H1 (cell line): ENCODE measurements at regions not wholly inside any gene's neighbourhood (a gene's known extent, or its start where the extent isn't known, plus 50 kb on each side); places are given as distances from the start of the nearest gene placed in this dataset.

Experiments
- BACH1 ChIP-seq: IDR thresholded peaks from 2 replicates; pipeline ENCODE4 v1.6.1; 2012; ENCODE audit warnings: low read length, improper control_type of control experiment
- CEBPB ChIP-seq: IDR thresholded peaks from 2 replicates; pipeline ENCODE4 v1.6.1; 2012; ENCODE audit warnings: low read depth, low read length
- EGR1 ChIP-seq: IDR thresholded peaks from 2 replicates; pipeline ENCODE4 v1.6.1; 2011; ENCODE audit warnings: low read depth, low read length, borderline replicate concordance
- EZH2 ChIP-seq: fragments of 200-600 bp; sonication (generic); IDR thresholded peaks from 2 replicates; pipeline ENCODE4 v1.7.1; 2012; ENCODE audit warnings: low read depth, mild to moderate bottlenecking, moderate library complexity, low read length, inconsistent platforms; ENCODE audit not compliant: severe bottlenecking
- FOSL1 ChIP-seq: IDR thresholded peaks from 2 replicates; pipeline ENCODE4 v1.6.1; 2011; ENCODE audit warnings: mild to moderate bottlenecking, low read depth, low read length, moderate library complexity; ENCODE audit not compliant: insufficient read depth
- HDAC6 ChIP-seq: IDR thresholded peaks from one replicate; pipeline ENCODE4 v1.7.1; 2012; ENCODE audit warnings: low read depth, mild to moderate bottlenecking, inconsistent platforms, low read length, moderate library complexity
- SIX5 ChIP-seq: IDR thresholded peaks from 2 replicates; pipeline ENCODE4 v1.6.1; 2011; ENCODE audit warnings: mild to moderate bottlenecking, low read depth, low read length
- TF ChIP-seq, protein P1 (sequence below): fragments of 300-600 bp; sonication (generic); IDR thresholded peaks from 2 replicates; pipeline ENCODE4 v1.7.1; 2012; ENCODE audit warnings: low read length, moderate library complexity, mild to moderate bottlenecking, inconsistent platforms; ENCODE audit not compliant: insufficient replicate concordance
- TF ChIP-seq, protein P2 (sequence below): IDR thresholded peaks from 2 replicates; pipeline ENCODE4 v1.6.1; 2011; ENCODE audit warnings: low read length, improper control_type of control experiment

DNA sequence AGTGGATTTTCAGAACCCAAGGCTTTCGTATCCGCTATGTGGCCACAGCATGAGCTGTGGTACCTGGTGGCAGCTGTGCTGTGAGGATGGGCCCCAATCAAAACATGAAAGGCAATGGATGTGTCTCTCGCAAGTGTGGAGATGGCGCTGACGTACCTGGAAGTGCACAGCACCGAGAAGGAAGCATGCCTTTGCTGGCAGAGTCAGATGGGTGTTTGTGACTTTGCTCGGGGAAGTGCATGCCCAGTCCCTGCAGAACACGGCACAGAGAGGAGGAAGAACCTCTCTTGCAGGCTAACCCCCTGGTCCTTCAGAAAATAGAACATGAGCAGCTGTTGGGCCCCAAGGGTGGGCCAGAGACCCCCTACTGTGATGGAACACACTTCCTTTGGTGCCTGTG lies 654.1 kb upstream of the ZWINT start (continued):
- TF ChIP-seq, protein P1, sequence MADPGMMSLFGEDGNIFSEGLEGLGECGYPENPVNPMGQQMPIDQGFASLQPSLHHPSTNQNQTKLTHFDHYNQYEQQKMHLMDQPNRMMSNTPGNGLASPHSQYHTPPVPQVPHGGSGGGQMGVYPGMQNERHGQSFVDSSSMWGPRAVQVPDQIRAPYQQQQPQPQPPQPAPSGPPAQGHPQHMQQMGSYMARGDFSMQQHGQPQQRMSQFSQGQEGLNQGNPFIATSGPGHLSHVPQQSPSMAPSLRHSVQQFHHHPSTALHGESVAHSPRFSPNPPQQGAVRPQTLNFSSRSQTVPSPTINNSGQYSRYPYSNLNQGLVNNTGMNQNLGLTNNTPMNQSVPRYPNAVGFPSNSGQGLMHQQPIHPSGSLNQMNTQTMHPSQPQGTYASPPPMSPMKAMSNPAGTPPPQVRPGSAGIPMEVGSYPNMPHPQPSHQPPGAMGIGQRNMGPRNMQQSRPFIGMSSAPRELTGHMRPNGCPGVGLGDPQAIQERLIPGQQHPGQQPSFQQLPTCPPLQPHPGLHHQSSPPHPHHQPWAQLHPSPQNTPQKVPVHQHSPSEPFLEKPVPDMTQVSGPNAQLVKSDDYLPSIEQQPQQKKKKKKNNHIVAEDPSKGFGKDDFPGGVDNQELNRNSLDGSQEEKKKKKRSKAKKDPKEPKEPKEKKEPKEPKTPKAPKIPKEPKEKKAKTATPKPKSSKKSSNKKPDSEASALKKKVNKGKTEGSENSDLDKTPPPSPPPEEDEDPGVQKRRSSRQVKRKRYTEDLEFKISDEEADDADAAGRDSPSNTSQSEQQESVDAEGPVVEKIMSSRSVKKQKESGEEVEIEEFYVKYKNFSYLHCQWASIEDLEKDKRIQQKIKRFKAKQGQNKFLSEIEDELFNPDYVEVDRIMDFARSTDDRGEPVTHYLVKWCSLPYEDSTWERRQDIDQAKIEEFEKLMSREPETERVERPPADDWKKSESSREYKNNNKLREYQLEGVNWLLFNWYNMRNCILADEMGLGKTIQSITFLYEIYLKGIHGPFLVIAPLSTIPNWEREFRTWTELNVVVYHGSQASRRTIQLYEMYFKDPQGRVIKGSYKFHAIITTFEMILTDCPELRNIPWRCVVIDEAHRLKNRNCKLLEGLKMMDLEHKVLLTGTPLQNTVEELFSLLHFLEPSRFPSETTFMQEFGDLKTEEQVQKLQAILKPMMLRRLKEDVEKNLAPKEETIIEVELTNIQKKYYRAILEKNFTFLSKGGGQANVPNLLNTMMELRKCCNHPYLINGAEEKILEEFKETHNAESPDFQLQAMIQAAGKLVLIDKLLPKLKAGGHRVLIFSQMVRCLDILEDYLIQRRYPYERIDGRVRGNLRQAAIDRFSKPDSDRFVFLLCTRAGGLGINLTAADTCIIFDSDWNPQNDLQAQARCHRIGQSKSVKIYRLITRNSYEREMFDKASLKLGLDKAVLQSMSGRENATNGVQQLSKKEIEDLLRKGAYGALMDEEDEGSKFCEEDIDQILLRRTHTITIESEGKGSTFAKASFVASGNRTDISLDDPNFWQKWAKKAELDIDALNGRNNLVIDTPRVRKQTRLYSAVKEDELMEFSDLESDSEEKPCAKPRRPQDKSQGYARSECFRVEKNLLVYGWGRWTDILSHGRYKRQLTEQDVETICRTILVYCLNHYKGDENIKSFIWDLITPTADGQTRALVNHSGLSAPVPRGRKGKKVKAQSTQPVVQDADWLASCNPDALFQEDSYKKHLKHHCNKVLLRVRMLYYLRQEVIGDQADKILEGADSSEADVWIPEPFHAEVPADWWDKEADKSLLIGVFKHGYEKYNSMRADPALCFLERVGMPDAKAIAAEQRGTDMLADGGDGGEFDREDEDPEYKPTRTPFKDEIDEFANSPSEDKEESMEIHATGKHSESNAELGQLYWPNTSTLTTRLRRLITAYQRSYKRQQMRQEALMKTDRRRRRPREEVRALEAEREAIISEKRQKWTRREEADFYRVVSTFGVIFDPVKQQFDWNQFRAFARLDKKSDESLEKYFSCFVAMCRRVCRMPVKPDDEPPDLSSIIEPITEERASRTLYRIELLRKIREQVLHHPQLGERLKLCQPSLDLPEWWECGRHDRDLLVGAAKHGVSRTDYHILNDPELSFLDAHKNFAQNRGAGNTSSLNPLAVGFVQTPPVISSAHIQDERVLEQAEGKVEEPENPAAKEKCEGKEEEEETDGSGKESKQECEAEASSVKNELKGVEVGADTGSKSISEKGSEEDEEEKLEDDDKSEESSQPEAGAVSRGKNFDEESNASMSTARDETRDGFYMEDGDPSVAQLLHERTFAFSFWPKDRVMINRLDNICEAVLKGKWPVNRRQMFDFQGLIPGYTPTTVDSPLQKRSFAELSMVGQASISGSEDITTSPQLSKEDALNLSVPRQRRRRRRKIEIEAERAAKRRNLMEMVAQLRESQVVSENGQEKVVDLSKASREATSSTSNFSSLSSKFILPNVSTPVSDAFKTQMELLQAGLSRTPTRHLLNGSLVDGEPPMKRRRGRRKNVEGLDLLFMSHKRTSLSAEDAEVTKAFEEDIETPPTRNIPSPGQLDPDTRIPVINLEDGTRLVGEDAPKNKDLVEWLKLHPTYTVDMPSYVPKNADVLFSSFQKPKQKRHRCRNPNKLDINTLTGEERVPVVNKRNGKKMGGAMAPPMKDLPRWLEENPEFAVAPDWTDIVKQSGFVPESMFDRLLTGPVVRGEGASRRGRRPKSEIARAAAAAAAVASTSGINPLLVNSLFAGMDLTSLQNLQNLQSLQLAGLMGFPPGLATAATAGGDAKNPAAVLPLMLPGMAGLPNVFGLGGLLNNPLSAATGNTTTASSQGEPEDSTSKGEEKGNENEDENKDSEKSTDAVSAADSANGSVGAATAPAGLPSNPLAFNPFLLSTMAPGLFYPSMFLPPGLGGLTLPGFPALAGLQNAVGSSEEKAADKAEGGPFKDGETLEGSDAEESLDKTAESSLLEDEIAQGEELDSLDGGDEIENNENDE, result no peak
- TF ChIP-seq BACH1 (no peak), FOSL1 (no peak), EGR1 (no peak), CEBPB (no peak), EZH2 (no peak), SIX5 (no peak), HDAC6 (no peak)
- TF ChIP-seq, protein P2, sequence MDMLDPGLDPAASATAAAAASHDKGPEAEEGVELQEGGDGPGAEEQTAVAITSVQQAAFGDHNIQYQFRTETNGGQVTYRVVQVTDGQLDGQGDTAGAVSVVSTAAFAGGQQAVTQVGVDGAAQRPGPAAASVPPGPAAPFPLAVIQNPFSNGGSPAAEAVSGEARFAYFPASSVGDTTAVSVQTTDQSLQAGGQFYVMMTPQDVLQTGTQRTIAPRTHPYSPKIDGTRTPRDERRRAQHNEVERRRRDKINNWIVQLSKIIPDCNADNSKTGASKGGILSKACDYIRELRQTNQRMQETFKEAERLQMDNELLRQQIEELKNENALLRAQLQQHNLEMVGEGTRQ, result no peak
